ENCODE measurements at regions not wholly inside any gene's neighbourhood (a gene's known extent, or its start where the extent isn't known, plus 50 kb on each side); places are given as distances from the start of the nearest gene placed in this dataset.
"Not testable (repeated sequence)": the region's sequence is repeated elsewhere in the genome, so short reads cannot be mapped to it uniquely, and the experiment has no call there.

- no peak overlapping the region for H3K4me3 ChIP-seq (ENCODE audit: low read depth, low read length)
- no peak for DNase-seq (ENCODE audit: low read depth)
- TF ChIP-seq CTCF (IDR thresholded peaks at IDR 0.05; ENCODE audit: insufficient read depth, low read length) = no peak
Measured at GRCh38 chr10:58063861-58064480, 203.7 kb downstream of the IPMK start.

GRCh38 chr10:58058683-58059082, 209.0 kb downstream of the IPMK start:
- H3K4me3 ChIP-seq (ENCODE audit: low read depth, low read length); DNase-seq (ENCODE audit: low read depth): not testable (repeated sequence)

DNA sequence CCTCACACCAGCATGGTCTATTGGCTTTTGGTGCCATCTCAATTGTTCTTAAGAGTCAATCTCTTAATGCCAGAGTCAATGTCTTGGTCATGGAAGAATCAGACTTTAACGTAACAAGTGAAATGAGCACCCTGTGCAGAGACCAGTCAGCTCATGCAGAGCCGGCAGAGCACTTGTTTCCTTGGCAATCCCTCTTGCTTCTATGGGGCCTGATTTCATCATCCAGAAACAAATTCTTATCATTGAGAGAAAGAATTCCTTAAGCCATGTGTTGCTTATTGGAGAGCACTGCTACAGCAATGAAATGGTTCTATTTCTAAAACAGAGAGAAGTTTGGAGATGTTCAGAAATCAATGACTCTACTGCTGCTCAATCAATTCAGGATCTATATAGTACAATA, 212.8 kb downstream of the IPMK start:
- TF ChIP-seq CTCF (IDR thresholded peaks at IDR 0.05; ENCODE audit: insufficient read depth, low read length) = no peak
- no peak overlapping the region for H3K4me3 ChIP-seq (ENCODE audit: low read depth, low read length)
- DNase-seq (ENCODE audit: low read depth) = peak; percentile 60

DNA sequence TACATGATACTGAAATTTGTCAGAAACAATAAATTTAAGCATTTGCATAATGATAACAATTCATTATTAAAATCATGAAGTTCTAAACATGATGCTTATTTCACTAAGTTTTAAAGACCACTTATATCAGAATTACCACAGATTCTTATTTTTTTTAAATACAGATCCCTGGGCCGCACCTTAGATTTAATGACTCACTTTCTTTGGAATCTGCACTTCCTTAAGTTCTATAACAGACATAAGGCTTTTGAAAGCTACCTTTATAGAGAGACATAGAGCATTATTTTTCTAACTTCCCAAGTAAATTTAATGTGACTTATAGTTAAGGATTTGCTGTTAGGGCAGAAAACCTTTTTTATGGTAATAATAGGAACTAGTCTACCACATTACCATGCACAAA, 214.9 kb downstream of the IPMK start:
- no peak for TF ChIP-seq CTCF (IDR thresholded peaks at IDR 0.05; ENCODE audit: insufficient read depth, low read length)
- no peak for DNase-seq (ENCODE audit: low read depth)
- no peak overlapping the region for H3K4me3 ChIP-seq (ENCODE audit: low read depth, low read length)

- TF ChIP-seq CTCF (IDR thresholded peaks at IDR 0.05; ENCODE audit: insufficient read depth, low read length) = no peak
- H3K4me3 ChIP-seq (ENCODE audit: low read depth, low read length) = no peak overlapping the region
- no peak for DNase-seq (ENCODE audit: low read depth)
Measured at GRCh38 chr10:58050575-58050974, 217.1 kb downstream of the IPMK start.

- TF ChIP-seq CTCF (IDR thresholded peaks at IDR 0.05; ENCODE audit: insufficient read depth, low read length) = no peak
- DNase-seq (ENCODE audit: low read depth) = no peak
- H3K4me3 ChIP-seq (ENCODE audit: low read depth, low read length) = no peak overlapping the region
Measured at GRCh38 chr10:58048936-58049335, 218.8 kb downstream of the IPMK start.

DNA sequence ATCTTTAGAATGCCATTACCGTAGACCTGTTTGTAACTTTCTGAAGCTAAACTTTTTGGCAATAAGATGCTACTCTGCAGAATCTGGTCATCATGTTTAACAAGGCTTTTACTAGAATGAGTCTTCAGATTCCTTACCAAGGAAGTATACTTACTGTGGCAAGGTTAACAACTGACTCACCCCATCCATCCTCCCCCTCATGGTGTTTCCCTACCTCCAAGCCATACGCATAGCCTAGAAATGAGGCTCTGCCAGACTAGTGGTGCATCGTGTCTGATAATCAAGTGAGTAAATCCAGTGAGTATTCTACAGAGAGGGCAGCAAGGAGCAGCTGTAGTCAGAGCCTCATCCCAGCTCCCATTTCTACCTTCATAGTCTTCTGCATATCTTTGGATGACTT, 223.6 kb downstream of the IPMK start:
- H3K4me3 ChIP-seq (ENCODE audit: low read depth, low read length) = no peak overlapping the region
- TF ChIP-seq CTCF (IDR thresholded peaks at IDR 0.05; ENCODE audit: insufficient read depth, low read length) = no peak
- DNase-seq (ENCODE audit: low read depth) = peak; percentile 54

All from fibroblast of the aortic adventitia (primary cell).